IMR-90 (cell line): ENCODE measurements at regions not wholly inside any gene's neighbourhood (a gene's known extent, or its start where the extent isn't known, plus 50 kb on each side); places are given as distances from the start of the nearest gene placed in this dataset.

Source experiments
- ATAC-seq: fragments of 200-7000 bp; cut with Tn5 transposase; 2 replicates; pipeline ENCODE4 v1.9.1; 2020; ENCODE audit warnings: low read depth, mild to moderate bottlenecking, moderate library complexity
- BruUV-seq: library from RNA; stranded (reverse); fragments of 400-500 nt; replicated peaks from 2 replicates; lab custom pipeline; 2021; lab: Mats Ljungman, UMichigan
- CTCF ChIA-PET: fragments of 300-600 bp; formaldehyde crosslinking; extraction: SDS; loops from one replicate; lab custom pipeline; 2021; ENCODE audit warnings: antibody characterized with exemption; lab: Yijun Ruan, JAX
- POLR2A ChIA-PET: fragments of 300-600 bp; sonication (Branson Sonifier 250); formaldehyde crosslinking; loops from one replicate; lab custom pipeline; 2022; ENCODE audit warnings: antibody characterized with exemption; ENCODE audit not compliant: unreplicated experiment; lab: Charles Lee
- DNase-seq: peaks from one replicate; pipeline ENCODE4 v3.0.0; 2013
- H2AFZ ChIP-seq: replicated peaks from 2 replicates; pipeline ENCODE3; 2013; ENCODE audit warnings: low read length, mild to moderate bottlenecking; ENCODE audit not compliant: poor library complexity
- H2AK5ac ChIP-seq: 2 replicates; pipeline ENCODE4 v1.6.1; 2013; ENCODE audit warnings: low read depth, low read length, inconsistent platforms
- H2AK9ac ChIP-seq: replicated peaks from 2 replicates; pipeline ENCODE3; 2013; ENCODE audit warnings: mild to moderate bottlenecking, low read depth, low read length, moderate library complexity; ENCODE audit not compliant: poor library complexity
- H2BK120ac ChIP-seq: 2 replicates; pipeline ENCODE4 v1.6.1; 2013; ENCODE audit warnings: low read depth, low read length, inconsistent platforms
- H2BK15ac ChIP-seq: 3 replicates; pipeline ENCODE4 v1.6.1; 2013; ENCODE audit warnings: low read depth, low read length, inconsistent platforms
- H2BK20ac ChIP-seq: 2 replicates; pipeline ENCODE4 v1.6.1; 2013; ENCODE audit warnings: low read depth, mild to moderate bottlenecking, inconsistent platforms, low read length, moderate library complexity
- H2BK5ac ChIP-seq: 2 replicates; pipeline ENCODE4 v1.6.1; 2013; ENCODE audit warnings: mild to moderate bottlenecking, low read depth, low read length, inconsistent platforms; ENCODE audit not compliant: poor library complexity, severe bottlenecking
- H3K14ac ChIP-seq: replicated peaks from 2 replicates; pipeline ENCODE4 v1.6.1; 2013; ENCODE audit warnings: low read depth, low read length, inconsistent platforms
- H3K18ac ChIP-seq: 2 replicates; pipeline ENCODE4 v1.6.1; 2013; ENCODE audit warnings: low read depth, low read length, control low read depth
- H3K23ac ChIP-seq: 2 replicates; pipeline ENCODE4 v1.6.1; 2013; ENCODE audit warnings: low read depth, low read length, inconsistent platforms
- H3K27ac ChIP-seq: 2 replicates; pipeline ENCODE4 v1.5.1; 2013; ENCODE audit warnings: mild to moderate bottlenecking, control low read depth, low read length; ENCODE audit not compliant: insufficient read depth
- H3K27me3 ChIP-seq: 2 replicates; pipeline ENCODE4 v1.6.1; 2013; ENCODE audit warnings: low read length; ENCODE audit not compliant: control insufficient read depth, insufficient read depth
- H3K36me3 ChIP-seq: 2 replicates; pipeline ENCODE4 v1.6.1; 2013; ENCODE audit warnings: low read length, mixed read lengths; ENCODE audit not compliant: control insufficient read depth, insufficient read depth
- H3K4ac ChIP-seq: 2 replicates; pipeline ENCODE4 v1.6.1; 2013; ENCODE audit warnings: low read depth, low read length, inconsistent platforms
- H3K4me1 ChIP-seq: 2 replicates; pipeline ENCODE4 v1.6.1; 2013; ENCODE audit warnings: low read length, mixed read lengths; ENCODE audit not compliant: control insufficient read depth, insufficient read depth
- H3K4me2 ChIP-seq: 2 replicates; pipeline ENCODE4 v1.6.1; 2013; ENCODE audit warnings: low read depth, mild to moderate bottlenecking, control low read depth, low read length, moderate library complexity
- H3K4me3 ChIP-seq: 2 replicates; pipeline ENCODE4 v1.5.1; 2013; ENCODE audit warnings: low read depth, mild to moderate bottlenecking, control low read depth, low read length, moderate library complexity; ENCODE audit not compliant: insufficient read depth
- H3K56ac ChIP-seq: 2 replicates; pipeline ENCODE4 v1.6.1; 2013; ENCODE audit warnings: low read length, inconsistent platforms; ENCODE audit not compliant: insufficient read depth; ENCODE audit errors: extremely low read depth
- H3K79me1 ChIP-seq, 2 experiments: 2 replicates each; pipeline ENCODE4 v1.6.1; 2013; ENCODE audit warnings: low read length in 2 of 2, inconsistent platforms in 1 of 2, low read depth in 1 of 2
- H3K9ac ChIP-seq: 2 replicates; pipeline ENCODE4 v1.6.1; 2013; ENCODE audit warnings: low read depth, low read length, control low read depth
- H3K9me1 ChIP-seq: 2 replicates; pipeline ENCODE4 v1.6.1; 2013; ENCODE audit warnings: low read length, inconsistent platforms; ENCODE audit not compliant: insufficient read depth
- H3K9me3 ChIP-seq: 2 replicates; pipeline ENCODE4 v1.6.1; 2013; ENCODE audit warnings: low read length; ENCODE audit not compliant: control insufficient read depth, insufficient read depth
- H4K20me1 ChIP-seq: 2 replicates; pipeline ENCODE4 v1.6.1; 2013; ENCODE audit warnings: low read length, inconsistent platforms; ENCODE audit not compliant: insufficient read depth
- H4K5ac ChIP-seq: 2 replicates; pipeline ENCODE4 v1.6.1; 2013; ENCODE audit warnings: mild to moderate bottlenecking, low read depth, low read length, control low read depth
- H4K8ac ChIP-seq, 2 experiments: 2 replicates each; pipeline ENCODE4 v1.6.1; 2013; ENCODE audit warnings: low read depth in 2 of 2, low read length in 2 of 2, control low read depth in 1 of 2, inconsistent platforms in 1 of 2
- H4K91ac ChIP-seq: 2 replicates; pipeline ENCODE4 v1.6.1; 2013; ENCODE audit warnings: low read depth, low read length, inconsistent platforms; ENCODE audit not compliant: insufficient read depth
- BHLHE40 ChIP-seq: fragments of 150-350 bp; IDR thresholded peaks from 2 replicates; pipeline ENCODE4 v1.6.1; 2016; ENCODE audit warnings: mild to moderate bottlenecking, low read depth, low read length
- CEBPB ChIP-seq: IDR thresholded peaks from 2 replicates; pipeline ENCODE4 v1.6.1; 2012; ENCODE audit warnings: low read depth, low read length, improper control_type of control experiment
- CHD1 ChIP-seq: IDR thresholded peaks from 2 replicates; pipeline ENCODE4 v1.6.1; 2012; ENCODE audit warnings: low read depth, low read length, improper control_type of control experiment
- ELK1 ChIP-seq: fragments of 150-350 bp; IDR thresholded peaks from 2 replicates; pipeline ENCODE4 v1.6.1; 2016; ENCODE audit warnings: low read depth, mild to moderate bottlenecking, low read length, moderate library complexity, borderline replicate concordance
- FOS ChIP-seq: fragments of 150-350 bp; IDR thresholded peaks from 2 replicates; pipeline ENCODE4 v1.6.1; 2016; ENCODE audit warnings: low read depth, low read length
- MAFK ChIP-seq: IDR thresholded peaks from 2 replicates; pipeline ENCODE4 v1.6.1; 2012; ENCODE audit warnings: low read depth, low read length, improper control_type of control experiment
- MAZ ChIP-seq: IDR thresholded peaks from 2 replicates; pipeline ENCODE4 v1.6.1; 2012; ENCODE audit warnings: low read depth, mild to moderate bottlenecking, low read length, improper control_type of control experiment, moderate library complexity, borderline replicate concordance
- MXI1 ChIP-seq: IDR thresholded peaks from 2 replicates; pipeline ENCODE4 v1.6.1; 2012; ENCODE audit warnings: low read depth, mild to moderate bottlenecking, low read length, moderate library complexity, borderline replicate concordance
- NFE2L2 ChIP-seq: fragments of 150-350 bp; IDR thresholded peaks from 2 replicates; pipeline ENCODE4 v1.6.1; 2016; ENCODE audit warnings: low read depth, mild to moderate bottlenecking, low read length
- POLR2A ChIP-seq: IDR thresholded peaks from 2 replicates; pipeline ENCODE4 v1.6.1; 2012; ENCODE audit warnings: mild to moderate bottlenecking, low read depth, low read length
- RAD21 ChIP-seq: IDR thresholded peaks from 2 replicates; pipeline ENCODE4 v1.6.1; 2012; ENCODE audit warnings: low read length, improper control_type of control experiment
- RCOR1 ChIP-seq: IDR thresholded peaks from 2 replicates; pipeline ENCODE4 v1.6.1; 2012; ENCODE audit warnings: mild to moderate bottlenecking, low read length, improper control_type of control experiment; ENCODE audit not compliant: insufficient replicate concordance
- RFX5 ChIP-seq: IDR thresholded peaks from 2 replicates; pipeline ENCODE4 v1.8.0; 2012; ENCODE audit warnings: low read depth, mild to moderate bottlenecking, low read length, moderate library complexity
- SMC3 ChIP-seq: fragments of 150-350 bp; IDR thresholded peaks from 2 replicates; pipeline ENCODE4 v1.6.1; 2016; ENCODE audit warnings: low read depth, mild to moderate bottlenecking, antibody characterized with exemption, low read length, moderate library complexity
- USF2 ChIP-seq: fragments of 150-350 bp; IDR thresholded peaks from 2 replicates; pipeline ENCODE4 v1.6.1; 2017; ENCODE audit warnings: mild to moderate bottlenecking, antibody characterized with exemption, low read length, low read depth
- WGBS, 2 experiments: methylation state at CpG; one replicate each; pipeline versions ENCODE4 v1.1.5 to v1.1.7; 2013; ENCODE audit warnings: missing lambda C conversion rate in 2 of 2; ENCODE audit not compliant: insufficient read length in 1 of 2; ENCODE audit errors: extremely low coverage in 2 of 2; 5-methylcytosine and 5-hydroxymethylcytosine counted together
- dilution Hi-C: fragments of 300-500 bp; cut with HindIII; formaldehyde crosslinking; loops from one replicate; pipeline ENCODE4 v1.14.3; 2018; ENCODE audit warnings: low sequenced_read_pairs; ENCODE audit not compliant: unreplicated experiment
- in situ Hi-C: fragments of 300-500 bp; cut with MboI; formaldehyde crosslinking; loops from 3 replicates; pipeline ENCODE4 v1.14.3; 2019; ENCODE audit warnings: low sequenced_read_pairs, inconsistent platforms, mixed read lengths
- intact Hi-C: fragments of 100-400 bp; cut with micrococcal nuclease; formaldehyde crosslinking; loops from 2 replicates; pipeline ENCODE4 v1.10.0; 2022

- H3K4me1 ChIP-seq = no peaks in the 10 kb centered on the region
- no peak overlapping the region for H3K56ac ChIP-seq
- no peak overlapping the region for H2AK5ac ChIP-seq
- H2BK120ac ChIP-seq = no peak overlapping the region
- peaks cover 2% of the 10 kb centered on the region; the same call in 1 of the 2 replicates for H3K9me3 ChIP-seq
- no peak overlapping the region for H2BK20ac ChIP-seq
- no peak overlapping the region for H3K9ac ChIP-seq
- no peak overlapping the region for H2AFZ ChIP-seq
- no peak overlapping the region for H3K18ac ChIP-seq
- TF ChIP-seq BHLHE40 (no peak), CHD1 (no peak), CEBPB (no peak), MAZ (no peak), USF2 (no peak), RFX5 (no peak), POLR2A (no peak), RAD21 (no peak), SMC3 (no peak), FOS (no peak), ELK1 (no peak), MXI1 (no peak), RCOR1 (no peak), NFE2L2 (no peak), MAFK (no peak)
- WGBS, 2 experiments = no CpG with 5 or more reads among the region's 2 CpGs
- H3K23ac ChIP-seq = no peak overlapping the region
- CTCF ChIA-PET = no interaction called here
- H3K9me1 ChIP-seq = no peaks in the 10 kb centered on the region
- ATAC-seq = no peak
- no peaks in the 10 kb centered on the region for H4K20me1 ChIP-seq
- no peak overlapping the region for H2BK15ac ChIP-seq
- intact Hi-C loops (no loop called here), dilution Hi-C loops (no loop called here), in situ Hi-C loops (no loop called here)
- H3K79me1 ChIP-seq = no peaks in the 10 kb centered on the region
- no peak overlapping the region for H2AK9ac ChIP-seq
- H3K27ac ChIP-seq = no peak overlapping the region
- H3K4me3 ChIP-seq = no peak overlapping the region
- H4K91ac ChIP-seq = no peak overlapping the region
- H4K5ac ChIP-seq = no peak overlapping the region
- H3K27me3 ChIP-seq = no peaks in the 10 kb centered on the region
- H3K36me3 ChIP-seq = no peaks in the 10 kb centered on the region
- no peak overlapping the region for H3K14ac ChIP-seq
- H2BK5ac ChIP-seq = no peak overlapping the region
- H3K4me2 ChIP-seq = no peak overlapping the region
- POLR2A ChIA-PET = no interaction called here
- no peak for DNase-seq
- no peak overlapping the region for H3K4ac ChIP-seq
- BruUV-seq = no TSS peak
- H4K8ac ChIP-seq = no peak overlapping the region
Observed at GRCh38 chr12:61869796-61870195, 390.4 kb upstream of the USP15 start.
